B cell (primary cell): ENCODE measurements at regions not wholly inside any gene's neighbourhood (a gene's known extent, or its start where the extent isn't known, plus 50 kb on each side); places are given as distances from the start of the nearest gene placed in this dataset.

Experiments used
- ATAC-seq: fragments of 200-7000 bp; cut with Tn5 transposase; one replicate; pipeline ENCODE4 v1.10.0; 2021; ENCODE audit warnings: low read depth, mild to moderate bottlenecking, moderate number of reproducible peaks, moderate library complexity
- CTCF ChIA-PET: fragments of 350-600 bp; sonication (Branson Sonifier 250); formaldehyde crosslinking; loops from one replicate; lab custom pipeline; 2021; ENCODE audit warnings: antibody characterized with exemption, inconsistent platforms; lab: Charles Lee
- POLR2A ChIA-PET: fragments of 350-600 bp; sonication (Branson Sonifier 250); formaldehyde crosslinking; loops from one replicate; lab custom pipeline; 2021; ENCODE audit warnings: antibody characterized with exemption; lab: Charles Lee
- DNase-seq: peaks from one replicate; pipeline ENCODE4 v3.0.0; 2013
- H2AFZ ChIP-seq: 2 replicates; pipeline ENCODE4 v1.6.1; 2012; ENCODE audit warnings: mild to moderate bottlenecking, low read depth, low read length; ENCODE audit not compliant: insufficient read depth, poor library complexity, severe bottlenecking
- H3K27ac ChIP-seq, 2 donors: 1 replicate in 1 of 2; 2 replicates in 1 of 2; pipeline ENCODE4 v1.5.1; 2012 to 2013; ENCODE audit warnings: low read length in 2 of 2, mild to moderate bottlenecking in 2 of 2, moderate library complexity in 1 of 2
- H3K27me3 ChIP-seq, 4 experiments: fragments of 200-600 bp in 1 of 4; sonication (generic) in 1 of 4; replicated peaks in 1 of 4; 1 replicate in 2 of 4; 2 replicates in 2 of 4; pipeline versions ENCODE4 v1.6.1 to v1.7.0; 2013 to 2016; ENCODE audit warnings: low read length in 3 of 4, mild to moderate bottlenecking in 2 of 4, mixed read lengths in 1 of 4, moderate library complexity in 1 of 4; ENCODE audit not compliant: insufficient read depth in 4 of 4, control insufficient read depth in 3 of 4; ENCODE audit errors: control extremely low read depth in 1 of 4
- H3K36me3 ChIP-seq, 2 experiments: replicated peaks in 1 of 2; 1 replicate in 1 of 2; 2 replicates in 1 of 2; pipeline versions ENCODE4 v1.6.1 to v1.7.1; 2013; ENCODE audit warnings: low read length in 1 of 2; ENCODE audit not compliant: insufficient read depth in 2 of 2, control insufficient read depth in 1 of 2; ENCODE audit errors: control extremely low read depth in 1 of 2, extremely low read depth in 1 of 2
- H3K4me1 ChIP-seq, 2 donors: fragments of 200-600 bp in 1 of 2; sonication (generic) in 1 of 2; 1 replicate in 1 of 2; 2 replicates in 1 of 2; pipeline versions ENCODE4 v1.5.1 to v1.6.1; 2013 to 2017; ENCODE audit warnings: low read length in 2 of 2; ENCODE audit not compliant: control insufficient read depth in 2 of 2, insufficient read depth in 2 of 2
- H3K4me2 ChIP-seq: replicated peaks from 2 replicates; pipeline ENCODE3; 2012; ENCODE audit warnings: mild to moderate bottlenecking, low read depth, low read length; ENCODE audit not compliant: poor library complexity, severe bottlenecking
- H3K4me3 ChIP-seq, 5 experiments: fragments of 200-600 bp in 1 of 5; sonication (generic) in 1 of 5; 1 replicate in 3 of 5; 2 replicates in 2 of 5; pipeline versions ENCODE4 v1.5.1 to v1.7.0; 2011 to 2016; ENCODE audit warnings: low read length in 4 of 5, mild to moderate bottlenecking in 4 of 5, low read depth in 2 of 5, control low read depth in 1 of 5, moderate library complexity in 1 of 5; ENCODE audit not compliant: insufficient read depth in 1 of 5; ENCODE audit errors: control extremely low read depth in 1 of 5, extremely low read depth in 1 of 5
- H3K79me2 ChIP-seq: fragments of 200-600 bp; sonication (generic); one replicate; pipeline ENCODE4 v1.6.0; 2016; ENCODE audit warnings: low read length; ENCODE audit not compliant: control insufficient read depth, insufficient read depth
- H3K9ac ChIP-seq: fragments of 200-600 bp; sonication (generic); 2 replicates; pipeline ENCODE4 v1.6.1; 2017; ENCODE audit warnings: mild to moderate bottlenecking, low read length, moderate library complexity
- H3K9me3 ChIP-seq, 3 donors: one replicate each; pipeline versions ENCODE4 v1.6.1 to v1.7.1; 2013; ENCODE audit warnings: low read length in 2 of 3; ENCODE audit not compliant: control insufficient read depth in 2 of 3, insufficient read depth in 1 of 3; ENCODE audit errors: control extremely low read depth in 1 of 3
- H4K20me1 ChIP-seq: 2 replicates; pipeline ENCODE4 v1.6.0; 2012; ENCODE audit warnings: mild to moderate bottlenecking, low read length; ENCODE audit not compliant: insufficient read depth, control insufficient read depth, poor library complexity, severe bottlenecking
- H3K27ac Mint-ChIP-seq: one replicate; pipeline ENCODE4 v1.8.0; 2021; ENCODE audit warnings: mixed read lengths
- H3K27me3 Mint-ChIP-seq: one replicate; pipeline ENCODE4 v1.8.0; 2021; ENCODE audit warnings: mixed read lengths
- H3K4me1 Mint-ChIP-seq: one replicate; pipeline ENCODE4 v1.8.0; 2021; ENCODE audit warnings: mixed read lengths
- H3K4me3 Mint-ChIP-seq: one replicate; pipeline ENCODE4 v1.8.0; 2021; ENCODE audit warnings: mixed read lengths
- H3K9me3 Mint-ChIP-seq: one replicate; pipeline ENCODE4 v1.8.0; 2022; ENCODE audit warnings: mixed read lengths; ENCODE audit not compliant: insufficient read depth
- EZH2 ChIP-seq: IDR thresholded peaks from 2 replicates; pipeline ENCODE4 v1.6.1; 2012; ENCODE audit warnings: borderline replicate concordance, low read depth, mild to moderate bottlenecking, moderate library complexity, low read length; ENCODE audit not compliant: insufficient read depth, poor library complexity, severe bottlenecking
- WGBS: methylation state at CpG from one replicate; pipeline ENCODE4 v1.1.5; 2013; ENCODE audit warnings: missing lambda C conversion rate; ENCODE audit not compliant: insufficient coverage; 5-methylcytosine and 5-hydroxymethylcytosine counted together
- intact Hi-C: fragments of 100-400 bp; cut with micrococcal nuclease; formaldehyde crosslinking; loops from one replicate; pipeline ENCODE4 v1.10.0; 2022
- TF ChIP-seq, protein P1 (sequence below): fragments of 200-600 bp; IDR thresholded peaks from one replicate; pipeline ENCODE4 v1.8.0; 2022; ENCODE audit warnings: antibody characterized with exemption, mild to moderate bottlenecking

GRCh38 chrX:69415698-69416097, 88.4 kb upstream of the NALF2 start:
- ATAC-seq: no peak
- CTCF ChIA-PET: no interaction called here
- Histone ChIP-seq H3K27me3 (no peaks in the 10 kb centered on the region), H3K79me2 (no peaks in the 10 kb centered on the region), H3K4me2 (no peak overlapping the region), H3K27ac (no peak overlapping the region), H3K36me3 (no peaks in the 10 kb centered on the region), H3K9me3 (peaks cover 0 to 5% (median 0%) of the 10 kb centered on the region in 3 donors), H2AFZ (no peak overlapping the region), H3K4me3 (no peak overlapping the region), H3K9ac (no peak overlapping the region), H4K20me1 (no peaks in the 10 kb centered on the region), H3K4me1 (no peaks in the 10 kb centered on the region)
- Mint-ChIP-seq H3K27me3 (no peaks in the 10 kb centered on the region), H3K4me3 (no peak overlapping the region), H3K4me1 (no peaks in the 10 kb centered on the region), H3K9me3 (peaks cover 3% of the 10 kb centered on the region), H3K27ac (no peak overlapping the region)
- WGBS: no CpG with 5 or more reads among the region's 1 CpG
- intact Hi-C loops: no loop called here
- DNase-seq: no peak
- TF ChIP-seq, protein P1, sequence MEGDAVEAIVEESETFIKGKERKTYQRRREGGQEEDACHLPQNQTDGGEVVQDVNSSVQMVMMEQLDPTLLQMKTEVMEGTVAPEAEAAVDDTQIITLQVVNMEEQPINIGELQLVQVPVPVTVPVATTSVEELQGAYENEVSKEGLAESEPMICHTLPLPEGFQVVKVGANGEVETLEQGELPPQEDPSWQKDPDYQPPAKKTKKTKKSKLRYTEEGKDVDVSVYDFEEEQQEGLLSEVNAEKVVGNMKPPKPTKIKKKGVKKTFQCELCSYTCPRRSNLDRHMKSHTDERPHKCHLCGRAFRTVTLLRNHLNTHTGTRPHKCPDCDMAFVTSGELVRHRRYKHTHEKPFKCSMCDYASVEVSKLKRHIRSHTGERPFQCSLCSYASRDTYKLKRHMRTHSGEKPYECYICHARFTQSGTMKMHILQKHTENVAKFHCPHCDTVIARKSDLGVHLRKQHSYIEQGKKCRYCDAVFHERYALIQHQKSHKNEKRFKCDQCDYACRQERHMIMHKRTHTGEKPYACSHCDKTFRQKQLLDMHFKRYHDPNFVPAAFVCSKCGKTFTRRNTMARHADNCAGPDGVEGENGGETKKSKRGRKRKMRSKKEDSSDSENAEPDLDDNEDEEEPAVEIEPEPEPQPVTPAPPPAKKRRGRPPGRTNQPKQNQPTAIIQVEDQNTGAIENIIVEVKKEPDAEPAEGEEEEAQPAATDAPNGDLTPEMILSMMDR: no peak
- no peak for TF ChIP-seq EZH2
- POLR2A ChIA-PET: no interaction called here

GRCh38 chrX:69412661-69413060, 91.5 kb upstream of the NALF2 start:
- H3K79me2 ChIP-seq: no peaks in the 10 kb centered on the region
- no peaks in the 10 kb centered on the region for H4K20me1 ChIP-seq
- CTCF ChIA-PET: no interaction called here
- H3K27me3 ChIP-seq: no peaks in the 10 kb centered on the region
- H3K4me3 ChIP-seq: no peak overlapping the region
- H2AFZ ChIP-seq: no peak overlapping the region
- Mint-ChIP-seq H3K27ac (no peak overlapping the region), H3K4me3 (no peak overlapping the region), H3K4me1 (no peaks in the 10 kb centered on the region), H3K9me3 (peaks cover 6% of the 10 kb centered on the region), H3K27me3 (no peaks in the 10 kb centered on the region)
- ATAC-seq (no peak), DNase-seq (no peak)
- 93% methylated on average over 2 of the region's 3 CpGs for WGBS
- no peaks in the 10 kb centered on the region for H3K36me3 ChIP-seq
- POLR2A ChIA-PET: no interaction called here
- H3K9ac ChIP-seq: no peak overlapping the region
- no peaks in the 10 kb centered on the region for H3K4me1 ChIP-seq
- intact Hi-C loops: no loop called here
- no peak overlapping the region for H3K4me2 ChIP-seq
- H3K9me3 ChIP-seq: peaks cover 0 to 5% (median 0%) of the 10 kb centered on the region in 3 donors
- H3K27ac ChIP-seq: no peak overlapping the region
- TF ChIP-seq, protein P1: no peak
- no peak for TF ChIP-seq EZH2
